Esophagus muscularis mucosa (tissue), 4 donors: ENCODE measurements at regions not wholly inside any gene's neighbourhood (a gene's known extent, or its start where the extent isn't known, plus 50 kb on each side); places are given as distances from the start of the nearest gene placed in this dataset.
"Not testable (repeated sequence)": the region's sequence is repeated elsewhere in the genome, so short reads cannot be mapped to it uniquely, and the experiment has no call there.

Source experiments
- DNase-seq: peaks from one replicate; pipeline ENCODE4 v3.0.0-alpha.2; 2017; ENCODE audit errors: extremely low spot score
- H3K27ac ChIP-seq, 4 donors: fragments of 200-600 bp; sonication (generic); replicated peaks in 1 of 4; 1 replicate in 3 of 4; 2 replicates in 1 of 4; pipeline ENCODE4 v1.5.1; 2016 to 2019; ENCODE audit warnings: mild to moderate bottlenecking in 1 of 4
- H3K27me3 ChIP-seq, 4 donors: fragments of 200-600 bp; sonication (generic); one replicate each; pipeline versions ENCODE4 v1.5.1 to v1.6.0; 2016 to 2019
- H3K36me3 ChIP-seq, 4 donors: fragments of 200-600 bp; sonication (generic); one replicate each; pipeline ENCODE4 v1.5.1; 2016 to 2019
- H3K4me1 ChIP-seq, 4 donors: fragments of 200-600 bp; sonication (generic); one replicate each; pipeline ENCODE4 v1.5.1; 2016 to 2019
- H3K4me3 ChIP-seq, 4 donors: fragments of 200-600 bp; sonication (generic); 1 replicate in 2 of 4; 2 replicates in 2 of 4; pipeline ENCODE4 v1.5.1; 2016 to 2019; ENCODE audit warnings: mild to moderate bottlenecking in 4 of 4, moderate library complexity in 1 of 4
- H3K9me3 ChIP-seq, 4 donors: fragments of 200-600 bp; sonication (generic); 1 replicate in 3 of 4; 2 replicates in 1 of 4; pipeline ENCODE4 v1.5.1; 2016 to 2019
- CTCF ChIP-seq, 3 experiments: fragments of 200-600 bp in 2 of 3; fragments of 450-650 bp in 1 of 3; sonication (generic) in 2 of 3; IDR thresholded peaks; one replicate each; pipeline ENCODE4 v1.5.1; 2017 to 2019; ENCODE audit warnings: antibody characterized with exemption in 3 of 3, mild to moderate bottlenecking in 2 of 3, moderate library complexity in 1 of 3
- EP300 ChIP-seq: sonication (generic); formaldehyde crosslinking; IDR thresholded peaks from one replicate; pipeline ENCODE4 v1.6.1; 2017; ENCODE audit warnings: antibody characterized with exemption
- POLR2A ChIP-seq: fragments of 450-650 bp; IDR thresholded peaks from one replicate; pipeline ENCODE4 v1.6.1; 2017; ENCODE audit warnings: antibody characterized with exemption, moderate library complexity, mild to moderate bottlenecking, low read depth
- POLR2AphosphoS5 ChIP-seq, 2 donors: sonication (generic); formaldehyde crosslinking; IDR thresholded peaks; one replicate each; pipeline ENCODE4 v1.6.1; 2017; ENCODE audit warnings: antibody characterized with exemption in 2 of 2
- WGBS: methylation state at CpG from one replicate; pipeline ENCODE4 v1.1.5; 2018; 5-methylcytosine and 5-hydroxymethylcytosine counted together
- intact Hi-C: fragments of 100-400 bp; cut with DNase I; formaldehyde crosslinking; loops from one replicate; pipeline ENCODE4 v1.15.1; 2023

GRCh38 chr2:111247491-111247890 lies 126.8 kb downstream of the BCL2L11 start:
- 100% methylated on average over 2 of the region's 2 CpGs for WGBS
- H3K4me3 ChIP-seq: no peak overlapping the region
- H3K9me3 ChIP-seq: no peaks in the 10 kb centered on the region
- DNase-seq: no peak
- intact Hi-C loops: no loop called here
- H3K27me3 ChIP-seq: no peaks in the 10 kb centered on the region
- no peak overlapping the region for H3K27ac ChIP-seq
- TF ChIP-seq POLR2A (no peak), CTCF (IDR thresholded peaks at IDR 0.05) (no peak), EP300 (no peak), POLR2AphosphoS5 (IDR thresholded peaks at IDR 0.05) (no peak)
- no peaks in the 10 kb centered on the region for H3K36me3 ChIP-seq
- no peaks in the 10 kb centered on the region for H3K4me1 ChIP-seq

GRCh38 chr2:111249806-111250205 lies 129.1 kb downstream of the BCL2L11 start:
- Histone ChIP-seq H3K27me3 (no peaks in the 10 kb centered on the region), H3K9me3 (no peaks in the 10 kb centered on the region), H3K4me1 (no peaks in the 10 kb centered on the region), H3K27ac (no peak overlapping the region), H3K36me3 (no peaks in the 10 kb centered on the region), H3K4me3 (no peak overlapping the region)
- no peak for TF ChIP-seq CTCF (IDR thresholded peaks at IDR 0.05)
- TF ChIP-seq EP300: no peak
- no peak for TF ChIP-seq POLR2AphosphoS5 (IDR thresholded peaks at IDR 0.05)
- no peak for TF ChIP-seq POLR2A
- DNase-seq: peak; percentile 42
- intact Hi-C loops: no loop called here

GRCh38 chr2:111250448-111251030 lies 129.8 kb downstream of the BCL2L11 start:
- intact Hi-C loops: no loop called here
- no peaks in the 10 kb centered on the region for H3K9me3 ChIP-seq
- no peaks in the 10 kb centered on the region for H3K36me3 ChIP-seq
- 88% methylated on average over 1 of the region's 1 CpG for WGBS
- peak; percentile 84 for DNase-seq
- no peaks in the 10 kb centered on the region for H3K4me1 ChIP-seq
- no peak overlapping the region for H3K4me3 ChIP-seq
- TF ChIP-seq POLR2A (no peak), CTCF (IDR thresholded peaks at IDR 0.05) (no peak), POLR2AphosphoS5 (IDR thresholded peaks at IDR 0.05) (no peak), EP300 (no peak)
- no peaks in the 10 kb centered on the region for H3K27me3 ChIP-seq
- H3K27ac ChIP-seq: no peak overlapping the region

- Histone ChIP-seq H3K27me3 (no peaks in the 10 kb centered on the region), H3K36me3 (no peaks in the 10 kb centered on the region), H3K4me1 (no peaks in the 10 kb centered on the region), H3K4me3 (no peak overlapping the region), H3K27ac (no peak overlapping the region), H3K9me3 (no peaks in the 10 kb centered on the region)
- intact Hi-C loops: no loop called here
- TF ChIP-seq POLR2AphosphoS5 (IDR thresholded peaks at IDR 0.05) (no peak), CTCF (IDR thresholded peaks at IDR 0.05) (no peak), EP300 (no peak), POLR2A (no peak)
- DNase-seq: peak; percentile 21
- WGBS: 93% methylated on average over 3 of the region's 3 CpGs
Observed at GRCh38 chr2:111251711-111252110, 131.0 kb downstream of the BCL2L11 start.

- intact Hi-C loops: no loop called here
- DNase-seq: no peak
Observed at GRCh38 chr2:111252436-111252835, 131.7 kb downstream of the BCL2L11 start.

GRCh38 chr2:111254916-111255315 lies 134.2 kb downstream of the BCL2L11 start:
- intact Hi-C loops, H3K4me1 ChIP-seq, H3K4me3 ChIP-seq, H3K27ac ChIP-seq, H3K36me3 ChIP-seq, H3K9me3 ChIP-seq, H3K27me3 ChIP-seq: not testable (repeated sequence)
- WGBS: 87% methylated on average over 5 of the region's 6 CpGs
- DNase-seq: peak; percentile 47

More at GRCh38 chr2:111252436-111252835, 131.7 kb downstream of the BCL2L11 start:
- Histone ChIP-seq H3K36me3 (no peaks in the 10 kb centered on the region), H3K4me3 (no peak overlapping the region), H3K27ac (no peak overlapping the region), H3K4me1 (no peaks in the 10 kb centered on the region), H3K27me3 (no peaks in the 10 kb centered on the region), H3K9me3 (no peaks in the 10 kb centered on the region)
- no peak for TF ChIP-seq POLR2AphosphoS5 (IDR thresholded peaks at IDR 0.05)
- no peak for TF ChIP-seq POLR2A
- TF ChIP-seq CTCF (IDR thresholded peaks at IDR 0.05): no peak
- TF ChIP-seq EP300: no peak

- WGBS: no CpG with 5 or more reads among the region's 1 CpG
- H3K4me3 ChIP-seq: not testable (repeated sequence)
Observed at GRCh38 chr2:111256628-111257027, 135.9 kb downstream of the BCL2L11 start.

More at GRCh38 chr2:111256628-111257027, 135.9 kb downstream of the BCL2L11 start:
- H3K36me3 ChIP-seq, H3K27ac ChIP-seq, DNase-seq, H3K9me3 ChIP-seq, H3K27me3 ChIP-seq, intact Hi-C loops, H3K4me1 ChIP-seq: not testable (repeated sequence)
